ENCODE measurements at regions not wholly inside any gene's neighbourhood (a gene's known extent, or its start where the extent isn't known, plus 50 kb on each side); places are given as distances from the start of the nearest gene placed in this dataset.
"Not testable (repeated sequence)": the region's sequence is repeated elsewhere in the genome, so short reads cannot be mapped to it uniquely, and the experiment has no call there.

GRCh38 chr2:113333735-113334134, 55.0 kb upstream of the PAX8 start:
- not testable (repeated sequence) for TF ChIP-seq CTCF, POLR2A, EP300 (IDR thresholded peaks at IDR 0.05)

Data from tibial nerve (tissue), 4 donors.